ENCODE measurements at regions not wholly inside any gene's neighbourhood (a gene's known extent, or its start where the extent isn't known, plus 50 kb on each side); places are given as distances from the start of the nearest gene placed in this dataset.

DNA sequence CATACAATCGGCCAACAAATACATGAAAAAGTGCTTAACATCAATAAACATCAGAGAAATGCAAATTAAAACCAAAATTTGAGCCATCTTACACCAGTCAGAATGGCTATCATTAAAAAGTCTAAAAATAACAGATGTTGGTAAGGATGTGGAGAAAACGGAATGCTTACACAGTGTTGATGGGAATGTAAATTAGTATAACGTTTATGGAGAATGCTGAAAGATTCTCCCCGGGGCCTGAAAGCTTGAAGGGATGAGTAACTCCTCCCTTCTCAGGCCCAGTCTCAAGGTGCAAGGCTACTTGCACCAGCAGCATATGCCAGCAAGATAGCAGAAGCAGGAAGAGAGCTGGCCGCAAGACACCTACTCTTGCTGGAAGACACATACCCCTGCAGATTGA, 123.7 kb upstream of the NLGN1 start:
- BruUV-seq (replicated peaks) = no TSS peak
- intact Hi-C loops (cut with micrococcal nuclease; ENCODE audit: unreplicated experiment) = no loop called here
- SMC1A ChIA-PET (ENCODE audit: uncharacterized antibody, unreplicated experiment) = no interaction called here
- no peaks in the 10 kb centered on the region for H3K4me1 ChIP-seq (ENCODE audit: control insufficient read depth, insufficient read depth, low read length)
- no peaks in the 10 kb centered on the region for H4K20me1 ChIP-seq (ENCODE audit: control insufficient read depth, insufficient read depth)
- DNase-seq (ENCODE audit: low read depth, low spot score) = no peak
- WGBS (ENCODE audit: insufficient coverage, insufficient replicate concordance, low lambda C conversion rate, missing lambda C conversion rate) = 38% methylated on average over 5 of the region's 5 CpGs
- no peak overlapping the region for H3K9ac ChIP-seq (ENCODE audit: control insufficient read depth, insufficient read depth, low read length)
- H3K79me2 ChIP-seq (ENCODE audit: control insufficient read depth, insufficient read depth, low read length) = no peaks in the 10 kb centered on the region
- ATAC-seq = no peak
- H3K36me3 ChIP-seq (ENCODE audit: control insufficient read depth in 2 of 2, insufficient read depth in 2 of 2, low read length in 1 of 2) = no peaks in the 10 kb centered on the region
- no peak overlapping the region for H3K27ac ChIP-seq (ENCODE audit: control insufficient read depth, insufficient read depth)
- in situ Hi-C loops (cut with MboI) = no loop called here
- FAIRE-seq = no peak
- RAD21 ChIA-PET (ENCODE audit: unreplicated experiment) = no interaction called here
- POLR2A ChIA-PET = no interaction called here
- H3K9me3 ChIP-seq (replicated peaks; ENCODE audit: control insufficient read depth, insufficient read depth, low read length) = no peaks in the 10 kb centered on the region
- no peaks in the 10 kb centered on the region for H3K27me3 ChIP-seq (replicated peaks in 1 of 2; ENCODE audit: control insufficient read depth in 2 of 2, insufficient read depth in 2 of 2, low read length in 1 of 2)
- H3K4me3 ChIP-seq = no peak overlapping the region
- CTCF ChIA-PET = no interaction called here
- H3K4me2 ChIP-seq (ENCODE audit: control insufficient read depth, insufficient read depth) = no peak overlapping the region
- no peak overlapping the region for H2AFZ ChIP-seq (ENCODE audit: control insufficient read depth, low read depth, low read length)
- TF ChIP-seq BCL11A (IDR thresholded peaks at IDR 0.05; ENCODE audit: low read depth, low read length) = no peak
- no peak for TF ChIP-seq TAF1 (IDR thresholded peaks at IDR 0.05; ENCODE audit: borderline replicate concordance, low read depth, low read length)
- TF ChIP-seq ZBED1 (IDR thresholded peaks at IDR 0.05; ENCODE audit: borderline replicate concordance) = no peak
- TF ChIP-seq LARP7 (IDR thresholded peaks at IDR 0.05) = no peak
- TF ChIP-seq MAX (IDR thresholded peaks at IDR 0.05; ENCODE audit: low read depth, low read length) = no peak
- TF ChIP-seq ATF3 (IDR thresholded peaks at IDR 0.05; ENCODE audit: borderline replicate concordance, extremely low read depth, low read depth, low read length) = no peak
- no peak for TF ChIP-seq NBN (IDR thresholded peaks at IDR 0.05)

DNA sequence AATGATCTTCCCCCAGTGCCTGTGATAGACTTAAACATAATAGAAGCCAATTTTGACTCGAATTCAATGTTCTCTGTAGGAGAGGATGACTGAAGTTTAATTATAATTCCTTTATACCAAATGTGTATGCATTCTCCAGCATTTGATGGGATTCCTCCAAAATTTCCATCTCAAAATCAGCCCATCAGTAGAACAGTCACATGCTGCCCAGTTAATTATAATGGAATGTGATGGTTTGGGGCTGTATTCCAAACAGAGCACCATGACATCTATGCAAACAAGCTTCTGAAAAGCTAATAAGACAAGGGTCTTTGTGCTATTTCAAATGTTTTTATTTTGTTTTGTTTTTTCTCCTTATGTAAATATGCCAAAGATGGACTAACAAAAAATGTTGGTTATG, 127.7 kb upstream of the SPATA16 start:
- ATAC-seq (no peak), DNase-seq (ENCODE audit: low read depth, low spot score) (no peak), FAIRE-seq (no peak)
- H3K4me3 ChIP-seq = no peak overlapping the region
- CTCF ChIA-PET = no interaction called here
- no peak overlapping the region for H3K9ac ChIP-seq (ENCODE audit: control insufficient read depth, insufficient read depth, low read length)
- intact Hi-C loops (cut with micrococcal nuclease; ENCODE audit: unreplicated experiment) = no loop called here
- SMC1A ChIA-PET (ENCODE audit: uncharacterized antibody, unreplicated experiment) = no interaction called here
- POLR2A ChIA-PET = no interaction called here
- H3K27me3 ChIP-seq (replicated peaks in 1 of 2; ENCODE audit: control insufficient read depth in 2 of 2, insufficient read depth in 2 of 2, low read length in 1 of 2) = peaks cover 0 to 2% of the 10 kb centered on the region in 2 experiments; a peak in 1 of 4 replicates
- no peaks in the 10 kb centered on the region for H3K4me1 ChIP-seq (ENCODE audit: control insufficient read depth, insufficient read depth, low read length)
- no peaks in the 10 kb centered on the region for H3K9me3 ChIP-seq (replicated peaks; ENCODE audit: control insufficient read depth, insufficient read depth, low read length)
- H3K4me2 ChIP-seq (ENCODE audit: control insufficient read depth, insufficient read depth) = no peak overlapping the region
- in situ Hi-C loops (cut with MboI) = no loop called here
- BruUV-seq (replicated peaks) = no TSS peak
- no peaks in the 10 kb centered on the region for H3K79me2 ChIP-seq (ENCODE audit: control insufficient read depth, insufficient read depth, low read length)
- no peaks in the 10 kb centered on the region for H3K36me3 ChIP-seq (ENCODE audit: control insufficient read depth in 2 of 2, insufficient read depth in 2 of 2, low read length in 1 of 2)
- H2AFZ ChIP-seq (ENCODE audit: control insufficient read depth, low read depth, low read length) = no peak overlapping the region
- H3K27ac ChIP-seq (ENCODE audit: control insufficient read depth, insufficient read depth) = no peak overlapping the region
- RAD21 ChIA-PET (ENCODE audit: unreplicated experiment) = no interaction called here
- H4K20me1 ChIP-seq (ENCODE audit: control insufficient read depth, insufficient read depth) = no peaks in the 10 kb centered on the region
- TF ChIP-seq TCF7 (IDR thresholded peaks at IDR 0.05; ENCODE audit: borderline replicate concordance) (no peak), EGR1 (IDR thresholded peaks at IDR 0.05; ENCODE audit: borderline replicate concordance in 1 of 2, low read depth in 2 of 2, low read length in 2 of 2) (no peak), SMARCA5 (IDR thresholded peaks at IDR 0.05) (no peak), RBBP5 (conservative IDR thresholded peaks at IDR 0.05) (no peak), EP300 (IDR thresholded peaks at IDR 0.05; ENCODE audit: borderline replicate concordance in 1 of 2, control insufficient read depth in 1 of 2, low read depth in 2 of 2, low read length in 2 of 2) (no peak), ZBED1 (IDR thresholded peaks at IDR 0.05; ENCODE audit: borderline replicate concordance) (no peak), HDAC2 (IDR thresholded peaks at IDR 0.05) (no peak), POLR2AphosphoS5 (IDR thresholded peaks at IDR 0.05; ENCODE audit: low read length) (no peak), DPF2 (IDR thresholded peaks at IDR 0.05) (no peak), HDGF (IDR thresholded peaks at IDR 0.05) (no peak), ZNF384 (IDR thresholded peaks at IDR 0.05; ENCODE audit: borderline replicate concordance, low read depth, low read length) (no peak), RFX5 (IDR thresholded peaks at IDR 0.05; ENCODE audit: low read depth, low read length) (no peak), RAD21 (IDR thresholded peaks at IDR 0.05; ENCODE audit: insufficient read depth, low read depth, low read length) (no peak), SMAD5 (IDR thresholded peaks at IDR 0.05; ENCODE audit: low read depth) (no peak)
- WGBS (ENCODE audit: insufficient coverage, insufficient replicate concordance, low lambda C conversion rate, missing lambda C conversion rate) = 5% methylated on average over 1 of the region's 1 CpG
